ENCODE measurements at regions not wholly inside any gene's neighbourhood (a gene's known extent, or its start where the extent isn't known, plus 50 kb on each side); places are given as distances from the start of the nearest gene placed in this dataset.

DNA sequence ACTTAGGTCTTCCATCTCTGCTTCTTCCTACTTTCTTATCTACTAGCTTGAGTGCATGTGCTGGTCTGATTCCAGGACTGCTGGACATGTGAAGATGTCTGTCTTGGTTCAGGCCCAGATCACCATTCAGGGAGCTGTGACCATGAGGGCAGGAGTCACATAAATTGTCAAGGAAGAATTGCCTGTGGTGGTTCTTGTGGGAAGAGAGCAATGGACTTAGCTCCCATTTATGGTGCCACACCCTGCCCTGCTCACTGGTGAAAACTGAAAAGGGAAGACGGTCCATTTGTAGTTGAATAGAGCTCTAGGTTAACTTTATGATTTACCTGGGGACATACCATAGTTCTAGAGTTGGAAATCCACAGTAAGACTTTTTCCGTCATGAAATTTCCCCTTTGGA is 244.3 kb upstream of the ZNF608 start:
- intact Hi-C loops (cut with DNase I), result no loop called here

GRCh38 chr5:124995421-124995820 is 249.0 kb upstream of the ZNF608 start:
- intact Hi-C loops (cut with DNase I), result no loop called here
- DNase-seq, result no peak

More for the DNA sequence above, 244.3 kb upstream of the ZNF608 start:
- DNase-seq, result no peak

DNA sequence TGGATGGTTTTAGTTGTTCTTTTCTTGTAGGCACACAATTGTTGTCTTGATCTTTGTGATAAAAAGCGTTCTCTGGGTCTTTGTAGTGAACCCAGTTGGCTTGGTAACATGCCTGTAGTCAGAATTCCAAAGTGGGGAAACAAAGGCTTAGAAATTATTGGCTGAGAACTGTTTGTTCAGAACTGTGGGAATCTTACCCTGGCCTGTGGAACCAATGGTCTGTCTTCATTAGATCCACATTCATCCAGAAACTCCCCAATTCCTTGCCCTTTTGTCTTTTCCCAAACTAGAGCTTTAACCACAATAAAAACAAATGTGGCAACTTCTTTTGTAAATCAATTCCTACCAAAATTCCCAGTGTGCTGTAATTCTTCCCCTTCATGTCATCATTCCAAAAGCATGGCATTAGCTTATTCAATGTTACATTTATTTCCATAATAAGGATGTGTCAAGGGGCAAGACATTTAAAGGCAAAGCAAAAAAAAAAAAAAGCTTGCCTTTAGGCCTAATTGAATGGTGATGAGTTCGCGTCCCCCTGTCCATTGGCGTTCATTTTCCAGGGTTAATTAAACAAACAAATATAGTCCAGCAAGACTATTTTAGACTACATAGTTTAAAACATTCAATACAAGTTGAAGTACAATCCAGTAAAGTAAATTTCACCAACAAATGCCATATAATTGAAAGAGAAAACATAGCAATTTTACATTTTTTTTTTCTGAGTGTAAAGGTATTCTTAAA is 249.8 kb upstream of the ZNF608 start:
- no peak for DNase-seq
- intact Hi-C loops (cut with DNase I), result no loop called here

- DNase-seq, result no peak
- intact Hi-C loops (cut with DNase I), result no loop called here
These were observed 250.3 kb upstream of the ZNF608 start for GRCh38 chr5:124996764-124997077.

DNA sequence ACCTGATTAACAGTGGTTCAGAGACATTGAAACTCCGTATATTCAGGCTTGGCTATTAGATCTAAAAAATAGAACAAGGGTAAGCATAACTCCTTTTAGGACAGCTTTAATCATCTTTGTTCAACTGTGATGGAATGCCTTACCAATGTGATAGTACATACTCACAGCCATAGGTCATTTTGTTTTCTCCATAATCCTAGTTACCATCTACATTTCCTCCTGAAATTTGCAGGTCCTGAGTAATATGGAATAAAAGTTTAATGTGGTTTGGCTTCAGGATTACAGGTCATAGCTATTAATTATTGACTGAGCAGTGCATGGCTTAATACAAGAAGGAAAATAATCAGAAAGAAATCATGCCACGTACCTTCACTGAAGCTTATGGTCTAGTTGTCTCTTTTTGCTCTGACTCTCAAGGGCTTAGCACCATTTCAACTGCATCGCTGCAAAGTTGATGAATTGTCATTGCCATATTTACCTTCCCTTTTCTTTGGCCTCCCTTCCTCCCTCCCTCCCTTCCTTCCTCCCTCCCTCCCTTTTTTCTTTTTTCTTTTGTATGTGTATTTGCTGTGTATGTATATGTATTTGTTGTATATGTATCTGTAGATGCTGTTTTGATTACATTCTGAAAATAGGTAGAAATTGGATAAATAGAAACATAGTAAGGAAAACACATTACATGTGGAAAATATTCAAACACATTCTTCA is 250.9 kb upstream of the ZNF608 start:
- DNase-seq, result no peak
- intact Hi-C loops (cut with DNase I), result no loop called here

GRCh38 chr5:124998520-124998919 is 252.1 kb upstream of the ZNF608 start:
- DNase-seq, result no peak
- intact Hi-C loops (cut with DNase I), result no loop called here

DNA sequence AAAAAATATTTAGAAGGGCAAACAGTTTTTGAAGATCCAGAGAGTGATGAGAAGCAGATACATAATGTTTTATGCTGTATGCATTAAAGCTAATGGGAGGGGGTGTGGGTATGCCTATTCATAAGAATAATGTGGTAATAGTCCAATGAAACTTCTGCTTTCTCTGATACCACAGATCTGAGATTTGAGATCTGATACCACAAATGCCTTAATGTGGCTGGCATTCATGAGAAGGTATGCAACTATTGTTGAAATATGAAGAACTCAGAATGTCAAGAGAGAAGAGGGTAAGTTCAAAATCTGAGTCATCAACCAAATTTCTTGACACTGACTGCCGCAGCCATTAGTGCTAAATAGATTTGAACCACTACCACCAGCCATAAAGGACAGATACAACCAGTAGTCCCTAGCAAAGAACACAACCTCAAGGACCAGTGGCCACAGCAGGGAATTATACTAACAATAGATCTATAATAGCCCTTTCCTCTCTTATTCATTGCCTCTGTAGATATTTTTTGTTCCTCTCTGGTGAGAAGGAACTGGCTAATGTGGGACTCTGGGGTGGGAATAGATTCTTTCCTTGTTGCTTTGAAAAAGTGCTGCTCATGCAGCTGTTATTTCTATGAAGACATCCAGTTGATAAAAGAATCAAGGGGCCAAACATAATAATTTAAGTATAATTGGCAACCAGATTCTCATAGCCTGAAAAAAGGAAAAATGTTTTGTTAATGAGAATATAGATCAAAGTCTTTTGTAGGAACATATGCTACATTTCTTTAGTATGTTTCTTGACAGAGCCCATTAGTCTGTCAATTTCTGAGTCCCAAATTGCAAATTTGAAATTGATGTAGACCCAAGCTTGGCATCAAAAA is 256.5 kb upstream of the ZNF608 start:
- intact Hi-C loops (cut with DNase I), result no loop called here
- no peak for DNase-seq

DNA sequence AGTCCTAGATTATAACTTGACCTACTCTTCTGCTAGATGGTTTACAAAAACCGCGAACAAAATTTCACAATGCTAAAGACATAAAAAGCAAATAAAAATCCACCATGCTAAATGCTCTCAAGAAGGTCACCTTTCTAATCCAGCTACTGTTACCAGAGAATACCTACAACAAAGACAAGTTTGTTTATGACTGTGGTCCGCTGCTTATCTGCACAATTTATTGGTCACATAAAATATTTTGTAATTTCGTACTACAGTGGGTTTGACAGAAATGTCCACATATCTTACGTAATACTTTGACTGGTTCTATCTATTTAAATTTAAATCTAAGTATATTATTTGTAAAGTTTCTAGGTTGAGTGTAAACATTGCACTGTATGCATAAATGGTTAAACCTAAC is 257.6 kb upstream of the ZNF608 start:
- intact Hi-C loops (cut with DNase I), result no loop called here
- DNase-seq, result no peak

GRCh38 chr5:125005266-125005665 is 258.8 kb upstream of the ZNF608 start:
- intact Hi-C loops (cut with DNase I), result no loop called here

DNA sequence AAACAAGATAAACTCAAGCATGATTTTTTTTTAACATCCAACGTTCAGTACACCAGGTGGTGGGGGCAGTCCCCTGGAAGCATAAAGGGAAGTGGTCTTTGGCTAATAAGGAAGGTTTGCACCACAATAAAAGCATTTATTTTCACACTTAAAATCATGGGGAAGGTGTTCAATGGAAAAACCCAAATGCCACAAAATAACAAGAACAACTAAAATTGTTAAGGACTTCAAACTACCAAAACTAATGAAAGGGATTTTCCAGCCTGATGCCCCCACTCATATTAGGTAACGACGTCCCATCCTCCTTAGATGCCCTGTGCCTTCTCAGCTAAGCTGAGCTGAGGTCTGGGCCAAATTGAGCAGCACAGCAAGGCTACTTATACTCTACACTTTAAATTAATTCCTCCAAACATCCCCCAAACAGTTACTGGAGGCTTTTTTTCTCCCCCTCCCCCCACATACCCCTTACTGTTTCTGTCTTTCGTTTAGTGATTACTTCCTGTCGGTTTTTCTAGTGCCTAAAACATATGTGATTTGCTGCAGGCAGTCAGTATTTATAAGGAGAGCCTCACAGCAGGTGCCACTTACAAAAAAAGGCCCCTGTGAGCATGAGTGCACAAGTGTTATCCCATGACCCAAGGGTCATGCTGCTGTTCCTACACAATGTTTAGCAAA is 259.7 kb upstream of the ZNF608 start:
- no peak for DNase-seq
- intact Hi-C loops (cut with DNase I), result no loop called here

More at GRCh38 chr5:125005266-125005665, 258.8 kb upstream of the ZNF608 start:
- DNase-seq, result no peak

DNA sequence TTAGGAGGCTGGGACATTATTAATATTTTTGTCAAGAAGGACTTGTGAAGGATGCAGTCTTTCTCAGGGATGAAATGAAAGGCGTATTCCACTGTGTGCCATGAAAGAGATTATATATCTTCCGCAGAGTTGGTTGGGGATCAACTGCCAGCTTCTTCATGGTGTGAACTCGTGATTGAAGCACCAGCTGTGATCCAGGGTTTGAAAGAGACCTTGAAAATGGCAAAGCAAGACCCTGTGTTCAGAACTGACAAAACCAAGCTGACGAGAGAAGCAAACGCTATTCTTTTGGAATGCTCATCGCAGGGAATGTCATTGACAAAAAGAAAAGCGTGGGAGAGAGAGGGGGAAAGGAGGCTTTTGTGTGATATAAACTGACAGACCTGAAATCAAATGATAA is 263.9 kb upstream of the ZNF608 start:
- intact Hi-C loops (cut with DNase I), result no loop called here
- DNase-seq, result no peak

DNA sequence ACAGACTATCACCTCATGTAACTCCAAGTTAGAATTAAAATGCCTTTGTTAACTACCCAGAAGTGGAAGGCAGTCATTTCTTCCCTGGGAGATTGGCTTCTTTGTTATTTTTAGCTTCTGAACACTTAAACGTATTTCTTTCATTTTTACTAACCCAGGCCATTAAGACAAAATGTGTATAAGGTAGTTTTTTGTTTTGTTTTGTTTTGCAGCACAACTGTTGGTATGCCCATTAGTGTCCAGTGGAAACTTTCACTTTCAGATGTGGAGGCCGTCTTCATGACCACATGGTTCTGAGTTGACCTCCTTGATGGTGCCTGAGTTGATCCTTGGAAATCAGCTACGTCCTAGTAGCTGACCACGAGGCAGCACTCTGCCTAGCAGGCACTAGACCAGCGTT is 264.6 kb upstream of the ZNF608 start:
- intact Hi-C loops (cut with DNase I), result no loop called here

DNA sequence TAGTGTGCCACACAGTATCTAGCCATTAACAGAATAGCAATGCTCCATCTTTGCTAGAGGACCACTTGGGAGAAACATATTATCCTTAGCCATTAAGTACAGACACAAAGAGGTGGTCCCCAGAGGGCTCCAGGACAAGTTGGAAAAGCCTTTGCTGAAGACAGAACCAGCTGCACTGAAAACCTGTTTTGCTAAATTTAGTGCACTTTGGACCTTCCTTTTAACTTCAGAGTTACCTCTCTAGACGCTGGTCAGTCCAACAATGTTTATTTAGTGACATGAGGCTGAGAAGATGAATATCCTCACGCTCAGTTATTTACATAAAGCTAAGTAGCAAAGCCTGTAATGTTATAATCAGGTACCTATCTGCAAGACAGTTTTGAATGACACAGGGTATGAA is 265.0 kb upstream of the ZNF608 start:
- DNase-seq, result no peak
- intact Hi-C loops (cut with DNase I), result no loop called here

More for the DNA sequence above, 264.6 kb upstream of the ZNF608 start:
- no peak for DNase-seq

DNA sequence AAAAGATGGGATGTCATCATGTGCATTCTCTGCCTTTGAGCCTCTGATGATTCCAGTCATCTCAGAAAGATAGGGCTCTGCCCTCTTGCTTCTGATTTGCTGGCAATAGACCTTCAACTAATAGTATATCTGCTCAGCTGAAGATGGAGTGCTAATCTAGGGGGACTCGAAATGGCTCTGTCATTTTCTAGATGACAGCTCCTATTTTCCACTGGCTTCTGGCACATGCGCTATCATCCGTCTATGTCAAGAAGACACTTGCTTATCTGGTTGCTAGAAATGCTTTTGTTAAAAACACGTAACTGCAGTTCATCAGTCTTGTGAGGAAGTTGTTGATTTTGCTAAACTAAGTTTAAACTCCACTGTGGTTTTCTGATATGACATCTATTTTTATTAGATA is 265.5 kb upstream of the ZNF608 start:
- intact Hi-C loops (cut with DNase I), result no loop called here
- no peak for DNase-seq

DNA sequence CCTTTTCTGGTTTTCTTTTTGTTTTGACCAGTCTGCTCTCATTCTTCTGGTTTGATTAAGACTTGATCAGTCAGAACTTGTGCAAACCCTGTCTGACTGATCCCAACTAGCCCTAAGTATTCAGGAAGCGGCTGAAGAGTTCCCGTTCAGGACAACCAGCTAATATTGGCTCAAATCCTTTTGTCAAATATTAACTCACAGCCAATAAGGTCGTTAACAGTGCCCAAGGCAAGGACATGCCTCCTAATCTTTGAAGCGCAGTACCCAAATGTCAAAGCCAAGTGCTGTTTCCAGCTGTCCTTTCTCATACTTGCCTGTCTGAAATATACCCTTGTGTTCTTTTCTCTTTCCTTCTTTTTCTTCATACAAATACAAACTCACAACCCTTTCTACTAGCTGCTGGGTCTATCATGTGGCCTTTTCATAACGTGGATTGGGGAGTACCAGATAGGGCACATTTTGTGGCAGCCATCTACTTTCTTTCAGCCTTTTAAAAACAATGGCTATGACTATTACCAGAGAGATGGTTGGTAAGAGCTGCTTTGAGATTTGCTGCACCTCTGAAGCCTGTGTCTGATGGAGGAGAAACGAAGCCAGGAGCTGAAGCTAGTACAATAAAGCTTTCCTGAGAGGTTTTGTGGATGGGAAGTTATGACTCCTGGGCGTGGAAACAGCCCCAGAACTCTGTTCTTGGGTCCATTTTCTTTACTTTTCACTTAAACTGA is 266.4 kb upstream of the ZNF608 start:
- no peak for DNase-seq
- intact Hi-C loops (cut with DNase I), result no loop called here

GRCh38 chr5:125014202-125014601 is 267.8 kb upstream of the ZNF608 start:
- intact Hi-C loops (cut with DNase I), result no loop called here
- no peak for DNase-seq

GRCh38 chr5:125017796-125018195 is 271.4 kb upstream of the ZNF608 start:
- DNase-seq, result no peak
- intact Hi-C loops (cut with DNase I), result no loop called here

DNA sequence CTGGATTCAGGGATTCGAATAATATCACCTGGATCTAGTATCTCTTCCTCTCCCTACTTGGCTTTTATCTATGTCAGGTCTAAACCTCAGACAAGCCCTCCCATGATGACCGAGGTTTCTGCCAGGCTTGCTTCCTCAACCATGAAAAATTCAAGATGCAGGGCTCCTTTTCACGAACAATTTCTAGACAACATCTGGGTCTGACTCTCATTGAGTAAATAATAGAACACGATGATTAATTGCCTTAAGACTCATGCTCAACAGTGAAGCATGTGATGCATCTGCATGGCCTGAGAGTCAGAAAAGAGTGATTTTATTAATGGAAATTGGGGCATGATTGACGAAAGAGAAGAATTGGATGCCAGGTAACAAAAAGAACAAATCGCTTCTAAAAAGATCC is 277.2 kb upstream of the ZNF608 start:
- DNase-seq, result no peak
- intact Hi-C loops (cut with DNase I), result no loop called here

DNA sequence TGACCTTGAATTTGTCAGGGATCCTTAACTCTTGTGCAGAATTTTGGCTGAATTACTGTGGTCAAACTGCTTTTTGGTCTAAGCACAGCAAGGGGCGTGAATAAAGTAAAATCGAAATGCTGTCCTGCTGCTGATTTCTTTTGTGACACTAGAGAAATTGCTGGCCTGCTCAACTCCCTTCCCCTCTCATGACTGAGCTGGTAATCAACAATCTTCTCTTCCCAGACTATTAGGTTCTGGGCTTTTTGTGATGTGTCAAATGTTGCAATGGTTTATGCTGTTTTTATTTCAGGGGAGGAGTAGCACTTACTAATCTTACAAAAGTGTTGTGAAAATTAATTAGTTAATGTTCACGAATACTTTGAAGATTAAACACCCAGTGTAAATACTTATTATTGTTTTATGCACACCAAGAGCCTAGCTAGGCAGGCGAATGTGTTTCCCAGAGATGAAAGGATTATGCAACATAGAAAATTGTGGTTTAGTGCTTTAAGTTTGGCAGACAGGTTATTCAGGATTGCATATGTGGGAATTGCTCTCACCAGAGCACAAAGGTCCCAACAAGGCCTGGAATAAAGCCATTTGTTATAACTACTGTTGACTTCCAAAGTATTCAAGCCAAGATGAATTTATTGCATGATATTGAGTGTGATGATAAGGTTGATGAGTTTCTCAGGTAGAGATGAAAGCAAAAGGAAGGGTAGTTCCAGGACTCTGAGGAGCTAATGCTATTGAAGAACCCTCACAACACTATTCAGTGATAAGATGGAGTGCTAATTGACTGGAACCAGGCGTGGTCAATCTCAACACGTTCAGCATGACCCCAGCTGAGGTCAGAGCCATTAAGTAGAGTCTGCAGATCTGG is 280.7 kb upstream of the ZNF608 start:
- DNase-seq, result no peak
- intact Hi-C loops (cut with DNase I), result no loop called here

Data from posterior cingulate gyrus (tissue), 11 donors.